GM13976 (cell line): ENCODE measurements at regions not wholly inside any gene's neighbourhood (a gene's known extent, or its start where the extent isn't known, plus 50 kb on each side); places are given as distances from the start of the nearest gene placed in this dataset.

ENCODE experiments used
- DNase-seq: peaks from one replicate; pipeline ENCODE4 v3.0.0; 2012; ENCODE audit warnings: low spot score
- in situ Hi-C: fragments of 300-500 bp; cut with MboI; formaldehyde crosslinking; loops from one replicate; pipeline ENCODE4 v1.12.0; 2022; ENCODE audit warnings: low sequenced_read_pairs, mixed read lengths, inconsistent platforms; ENCODE audit not compliant: unreplicated experiment
- TF ChIP-seq, protein P1 (sequence below): IDR thresholded peaks from 2 replicates; pipeline ENCODE4 v1.5.1; 2012; ENCODE audit warnings: borderline replicate concordance, mild to moderate bottlenecking; ENCODE audit not compliant: insufficient read depth; ENCODE audit errors: extremely low read depth, missing control alignments, control extremely low read depth

DNA sequence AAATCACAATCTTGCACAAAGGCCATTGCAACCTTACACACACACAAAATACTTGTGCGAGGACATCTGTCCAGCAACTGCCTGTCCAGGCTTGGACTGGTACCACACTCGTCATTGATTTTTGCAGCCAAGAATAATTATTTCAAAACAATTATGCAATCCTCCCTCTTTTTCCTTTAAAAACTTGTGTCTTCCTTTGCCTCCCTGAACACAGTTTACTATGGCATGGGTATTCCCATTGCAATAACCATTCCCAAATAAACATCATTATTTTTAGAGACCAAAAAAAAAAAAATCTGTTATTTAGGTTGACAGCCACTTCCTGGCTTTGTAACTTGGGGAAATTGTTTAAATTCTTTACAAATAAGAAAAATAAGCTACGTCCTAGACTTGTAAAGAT lies 54.0 kb downstream of the C11orf91 start:
- TF ChIP-seq, protein P1, sequence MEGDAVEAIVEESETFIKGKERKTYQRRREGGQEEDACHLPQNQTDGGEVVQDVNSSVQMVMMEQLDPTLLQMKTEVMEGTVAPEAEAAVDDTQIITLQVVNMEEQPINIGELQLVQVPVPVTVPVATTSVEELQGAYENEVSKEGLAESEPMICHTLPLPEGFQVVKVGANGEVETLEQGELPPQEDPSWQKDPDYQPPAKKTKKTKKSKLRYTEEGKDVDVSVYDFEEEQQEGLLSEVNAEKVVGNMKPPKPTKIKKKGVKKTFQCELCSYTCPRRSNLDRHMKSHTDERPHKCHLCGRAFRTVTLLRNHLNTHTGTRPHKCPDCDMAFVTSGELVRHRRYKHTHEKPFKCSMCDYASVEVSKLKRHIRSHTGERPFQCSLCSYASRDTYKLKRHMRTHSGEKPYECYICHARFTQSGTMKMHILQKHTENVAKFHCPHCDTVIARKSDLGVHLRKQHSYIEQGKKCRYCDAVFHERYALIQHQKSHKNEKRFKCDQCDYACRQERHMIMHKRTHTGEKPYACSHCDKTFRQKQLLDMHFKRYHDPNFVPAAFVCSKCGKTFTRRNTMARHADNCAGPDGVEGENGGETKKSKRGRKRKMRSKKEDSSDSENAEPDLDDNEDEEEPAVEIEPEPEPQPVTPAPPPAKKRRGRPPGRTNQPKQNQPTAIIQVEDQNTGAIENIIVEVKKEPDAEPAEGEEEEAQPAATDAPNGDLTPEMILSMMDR: no peak
- no peak for DNase-seq
- in situ Hi-C loops: no loop called here

DNA sequence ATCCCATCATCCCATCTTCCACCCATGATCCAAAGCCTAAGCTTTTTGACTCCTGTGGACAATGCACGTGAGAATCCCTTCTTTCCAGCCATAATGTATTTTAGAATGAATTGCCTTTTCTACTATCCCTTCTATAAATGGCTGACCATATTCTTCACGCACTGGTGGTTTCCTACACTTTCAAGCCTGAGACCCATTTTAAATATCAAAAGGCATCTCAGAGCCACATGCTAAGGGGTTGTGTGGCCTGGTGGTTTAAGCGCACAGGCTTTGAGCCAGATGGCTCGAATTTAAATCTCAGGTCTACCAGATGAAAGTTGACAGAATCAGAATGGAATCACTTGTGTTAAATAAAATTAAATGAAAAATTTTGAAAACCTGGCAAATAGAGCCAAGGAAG lies 54.5 kb downstream of the C11orf91 start:
- DNase-seq: no peak
- TF ChIP-seq, protein P1: no peak
- in situ Hi-C loops: no loop called here

DNA sequence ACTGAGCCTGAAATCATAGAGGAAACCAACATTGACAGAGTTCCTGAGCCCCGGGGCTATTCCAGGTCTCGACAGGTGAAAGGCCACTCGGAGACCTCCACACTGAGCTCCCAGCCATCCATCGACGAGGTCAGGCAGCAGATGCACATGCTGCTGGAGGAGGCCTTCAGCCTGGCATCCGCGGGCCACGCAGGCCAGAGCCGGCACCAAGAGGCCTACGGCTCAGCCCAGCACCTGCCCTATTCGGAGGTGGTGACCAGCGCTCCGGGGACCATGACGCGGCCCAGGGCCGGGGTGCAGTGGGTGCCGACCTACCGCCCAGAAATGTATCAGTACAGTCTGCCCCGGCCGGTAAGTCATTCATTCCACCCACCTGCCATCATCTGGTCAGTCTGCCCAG lies 54.9 kb downstream of the C11orf91 start:
- in situ Hi-C loops: no loop called here
- no peak for DNase-seq
- TF ChIP-seq, protein P1: no peak

DNA sequence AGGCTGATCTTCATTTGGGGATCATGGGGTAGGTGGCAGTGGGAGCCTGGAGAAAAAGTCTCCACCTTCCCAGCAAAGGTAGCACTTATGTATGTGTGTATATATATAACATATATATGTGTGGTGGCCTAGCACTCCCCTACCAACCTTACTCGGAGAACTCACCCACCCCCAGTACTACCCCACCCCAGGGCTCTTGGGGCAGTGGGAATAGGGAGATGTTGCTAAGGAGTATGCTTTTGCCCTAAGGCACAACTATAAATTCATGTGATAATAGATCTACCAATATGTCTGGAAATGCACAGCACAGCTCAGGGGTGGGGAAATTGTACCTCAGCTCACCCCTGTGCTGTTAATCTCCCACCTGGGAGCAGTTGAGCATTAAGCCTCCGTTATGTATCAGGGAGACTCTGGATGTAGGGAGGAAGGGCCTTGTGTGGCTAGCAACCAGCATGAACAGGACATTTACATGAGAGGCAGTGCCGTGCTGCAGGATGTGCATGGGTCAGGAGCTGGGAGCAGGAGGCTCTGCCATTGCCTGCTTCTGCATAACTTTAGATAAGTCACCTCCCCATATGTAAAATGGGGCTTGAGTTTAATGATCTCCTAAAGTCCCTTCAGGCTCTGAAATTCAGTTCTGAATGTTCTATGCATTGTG lies 57.3 kb downstream of the C11orf91 start:
- TF ChIP-seq, protein P1: no peak
- no peak for DNase-seq
- in situ Hi-C loops: no loop called here

DNA sequence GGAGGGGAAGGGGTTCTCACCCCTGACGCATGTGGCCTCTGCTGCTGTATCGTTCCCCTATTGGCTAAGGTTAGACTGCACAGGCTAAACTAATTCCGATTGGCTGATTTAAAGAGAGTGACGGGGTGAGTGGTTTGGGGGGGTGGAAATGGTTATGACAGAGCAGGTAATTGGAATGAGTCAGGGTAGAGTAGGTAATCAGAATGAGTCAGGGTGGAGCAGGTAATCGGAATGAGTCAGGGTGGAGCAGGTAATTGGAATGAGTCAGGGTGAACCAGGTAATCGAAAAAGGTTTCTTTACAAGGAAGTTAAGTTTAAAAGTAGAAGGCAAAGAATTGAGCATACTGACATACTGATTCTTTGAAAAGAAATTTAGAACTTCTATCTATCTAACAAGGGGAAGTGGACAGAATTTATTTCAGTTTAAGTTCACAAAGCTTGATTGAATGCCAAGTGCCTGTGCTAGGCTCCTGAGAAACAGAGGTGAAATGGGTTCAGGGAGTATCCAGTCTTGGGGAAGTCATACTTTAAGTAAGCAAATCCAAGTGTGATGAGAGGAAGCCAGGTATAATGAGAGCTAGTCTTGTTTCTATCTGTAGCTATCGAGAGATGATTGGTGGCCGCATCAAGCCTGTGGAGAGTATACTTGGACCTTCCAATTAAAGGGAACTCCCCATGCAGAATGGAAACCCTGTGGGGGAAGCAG lies 58.0 kb downstream of the C11orf91 start:
- in situ Hi-C loops: no loop called here
- DNase-seq: no peak
- TF ChIP-seq, protein P1: no peak

DNA sequence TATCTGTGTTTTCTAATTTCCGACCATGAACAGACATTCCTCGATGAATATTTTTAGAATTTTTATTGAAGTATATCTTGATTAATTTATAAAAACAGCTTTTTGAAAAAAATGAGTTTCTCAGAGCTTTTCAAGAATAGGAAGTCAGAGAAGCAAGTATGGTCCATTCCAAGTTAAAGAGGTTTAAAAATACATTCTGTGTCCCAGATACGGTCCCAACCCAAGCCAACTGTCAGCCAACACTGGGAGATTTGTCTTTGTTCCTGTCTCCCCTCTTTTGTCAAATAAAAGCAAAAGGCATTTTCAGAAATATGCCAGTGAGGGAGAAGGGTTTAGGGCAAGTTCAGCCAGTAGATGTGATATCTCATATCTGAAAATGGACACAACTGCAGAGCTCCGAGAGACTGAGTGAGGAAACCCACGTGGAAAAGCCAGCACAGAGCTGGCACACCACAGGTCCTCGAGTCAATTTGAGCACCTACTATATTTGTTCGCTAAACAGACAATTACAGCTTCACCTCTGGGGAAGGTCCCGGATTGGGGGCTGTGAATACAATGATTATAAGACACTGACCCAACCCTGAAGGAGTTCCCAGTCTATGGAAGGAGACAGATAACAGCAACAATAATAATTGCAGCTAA lies 59.8 kb downstream of the C11orf91 start:
- TF ChIP-seq, protein P1: no peak
- DNase-seq: no peak
- in situ Hi-C loops: no loop called here
